Parathyroid adenoma (tissue), 2 donors: ENCODE measurements at regions not wholly inside any gene's neighbourhood (a gene's known extent, or its start where the extent isn't known, plus 50 kb on each side); places are given as distances from the start of the nearest gene placed in this dataset.

Experiments used
- H2AFZ ChIP-seq: fragments of 300-600 bp; sonication (generic); one replicate; pipeline ENCODE4 v1.7.0; 2017; ENCODE audit warnings: antibody characterized with exemption, mild to moderate bottlenecking
- H3K27ac ChIP-seq: fragments of 300-600 bp; sonication (generic); one replicate; pipeline ENCODE4 v1.7.0; 2017
- H3K27me3 ChIP-seq: fragments of 300-600 bp; sonication (generic); one replicate; pipeline ENCODE4 v1.7.0; 2017; ENCODE audit warnings: low read length; ENCODE audit not compliant: control insufficient read depth, insufficient read depth
- H3K36me3 ChIP-seq: fragments of 300-600 bp; sonication (generic); one replicate; pipeline ENCODE4 v1.7.0; 2017; ENCODE audit warnings: low read length; ENCODE audit not compliant: control insufficient read depth, insufficient read depth
- H3K4me1 ChIP-seq: fragments of 300-600 bp; sonication (generic); one replicate; pipeline ENCODE4 v1.7.0; 2017; ENCODE audit warnings: control low read depth
- H3K4me2 ChIP-seq: fragments of 300-600 bp; sonication (generic); one replicate; pipeline ENCODE4 v1.7.0; 2017; ENCODE audit warnings: low read length
- H3K4me3 ChIP-seq: fragments of 300-600 bp; sonication (generic); one replicate; pipeline ENCODE4 v1.7.0; 2017; ENCODE audit warnings: low read depth, low read length
- H3K79me2 ChIP-seq: fragments of 300-600 bp; sonication (generic); one replicate; pipeline ENCODE4 v1.7.0; 2017; ENCODE audit warnings: control low read depth
- H3K9ac ChIP-seq: fragments of 300-600 bp; sonication (generic); one replicate; pipeline ENCODE4 v1.7.0; 2017; ENCODE audit warnings: mild to moderate bottlenecking
- H3K9me3 ChIP-seq: fragments of 300-600 bp; sonication (generic); one replicate; pipeline ENCODE4 v1.7.0; 2017; ENCODE audit warnings: low read length; ENCODE audit not compliant: control insufficient read depth
- TF ChIP-seq, protein P1 (sequence below): fragments of 300-600 bp; sonication (generic); IDR thresholded peaks from one replicate; pipeline ENCODE4 v1.7.0; 2017; ENCODE audit warnings: antibody characterized with exemption, mild to moderate bottlenecking
- donor health status: primary hyperparathyroidism.

GRCh38 chr2:126761256-126761980 is 105.5 kb downstream of the GYPC start:
- no peaks in the 10 kb centered on the region for H3K79me2 ChIP-seq
- no peaks in the 10 kb centered on the region for H3K9me3 ChIP-seq
- no peaks in the 10 kb centered on the region for H3K27me3 ChIP-seq
- no peak overlapping the region for H3K4me3 ChIP-seq
- H3K36me3 ChIP-seq: no peaks in the 10 kb centered on the region
- TF ChIP-seq, protein P1, sequence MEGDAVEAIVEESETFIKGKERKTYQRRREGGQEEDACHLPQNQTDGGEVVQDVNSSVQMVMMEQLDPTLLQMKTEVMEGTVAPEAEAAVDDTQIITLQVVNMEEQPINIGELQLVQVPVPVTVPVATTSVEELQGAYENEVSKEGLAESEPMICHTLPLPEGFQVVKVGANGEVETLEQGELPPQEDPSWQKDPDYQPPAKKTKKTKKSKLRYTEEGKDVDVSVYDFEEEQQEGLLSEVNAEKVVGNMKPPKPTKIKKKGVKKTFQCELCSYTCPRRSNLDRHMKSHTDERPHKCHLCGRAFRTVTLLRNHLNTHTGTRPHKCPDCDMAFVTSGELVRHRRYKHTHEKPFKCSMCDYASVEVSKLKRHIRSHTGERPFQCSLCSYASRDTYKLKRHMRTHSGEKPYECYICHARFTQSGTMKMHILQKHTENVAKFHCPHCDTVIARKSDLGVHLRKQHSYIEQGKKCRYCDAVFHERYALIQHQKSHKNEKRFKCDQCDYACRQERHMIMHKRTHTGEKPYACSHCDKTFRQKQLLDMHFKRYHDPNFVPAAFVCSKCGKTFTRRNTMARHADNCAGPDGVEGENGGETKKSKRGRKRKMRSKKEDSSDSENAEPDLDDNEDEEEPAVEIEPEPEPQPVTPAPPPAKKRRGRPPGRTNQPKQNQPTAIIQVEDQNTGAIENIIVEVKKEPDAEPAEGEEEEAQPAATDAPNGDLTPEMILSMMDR: no peak
- H3K4me2 ChIP-seq: no peak overlapping the region
- no peak overlapping the region for H3K9ac ChIP-seq
- H3K4me1 ChIP-seq: no peaks in the 10 kb centered on the region
- no peak overlapping the region for H2AFZ ChIP-seq
- H3K27ac ChIP-seq: no peak overlapping the region

DNA sequence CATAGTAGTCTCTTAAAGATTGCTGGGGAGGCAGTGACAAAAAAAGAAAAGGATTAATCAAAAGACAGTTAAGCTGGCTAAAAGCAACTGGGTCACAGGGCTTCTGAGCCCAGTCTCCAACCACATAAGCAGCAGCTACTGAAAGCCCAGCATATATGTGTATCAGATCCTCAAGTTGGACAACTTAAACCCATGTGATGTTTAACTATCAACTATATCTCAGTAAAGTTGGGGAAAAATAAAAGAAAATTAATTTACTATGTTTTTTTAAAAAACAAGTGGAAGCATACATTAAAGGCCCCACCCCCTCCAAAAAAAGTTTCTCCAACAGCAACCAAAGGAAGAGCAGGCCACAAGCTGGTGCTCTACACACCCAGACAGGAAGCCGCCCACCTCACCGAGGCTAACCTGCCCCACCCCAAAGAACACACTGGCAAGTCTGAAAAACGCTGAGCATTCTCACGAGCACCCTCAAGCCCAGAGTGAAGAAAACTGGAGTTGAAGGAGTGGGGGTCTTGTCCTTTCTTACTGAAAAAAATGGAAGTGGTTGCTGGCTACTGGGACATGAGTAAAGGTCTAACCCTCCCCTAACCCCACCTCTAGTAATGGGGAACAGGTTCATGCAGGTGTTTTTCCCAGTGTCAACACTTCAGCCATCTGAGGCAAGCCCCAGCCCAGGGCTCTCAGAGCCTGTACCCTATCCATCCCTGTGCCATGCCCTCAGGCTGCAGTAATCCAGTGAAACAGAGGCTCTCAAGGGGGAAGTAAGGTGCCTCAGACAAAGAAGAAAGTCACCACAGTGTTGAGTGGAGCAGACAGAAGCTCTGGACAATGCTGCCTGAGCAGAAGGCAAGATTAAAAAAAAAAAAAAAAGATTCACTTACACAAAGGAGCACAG is 106.3 kb downstream of the GYPC start:
- Histone ChIP-seq H3K27me3 (no peaks in the 10 kb centered on the region), H3K4me2 (no peak overlapping the region), H3K27ac (no peak overlapping the region)

GRCh38 chr2:126764686-126765265 is 108.8 kb downstream of the GYPC start:
- H3K79me2 ChIP-seq: no peaks in the 10 kb centered on the region
- no peak overlapping the region for H3K4me3 ChIP-seq
- no peaks in the 10 kb centered on the region for H3K4me1 ChIP-seq
- no peak overlapping the region for H2AFZ ChIP-seq
- H3K9me3 ChIP-seq: no peaks in the 10 kb centered on the region
- H3K9ac ChIP-seq: no peak overlapping the region
- TF ChIP-seq, protein P1: no peak
- H3K27me3 ChIP-seq: no peaks in the 10 kb centered on the region
- no peaks in the 10 kb centered on the region for H3K36me3 ChIP-seq
- no peak overlapping the region for H3K4me2 ChIP-seq
- H3K27ac ChIP-seq: no peak overlapping the region

More for the DNA sequence above, 106.3 kb downstream of the GYPC start:
- Histone ChIP-seq H3K4me1 (no peaks in the 10 kb centered on the region), H3K79me2 (no peaks in the 10 kb centered on the region), H2AFZ (no peak overlapping the region), H3K9ac (no peak overlapping the region), H3K4me3 (no peak overlapping the region), H3K36me3 (no peaks in the 10 kb centered on the region), H3K9me3 (no peaks in the 10 kb centered on the region)
- TF ChIP-seq, protein P1: no peak

- no peaks in the 10 kb centered on the region for H3K9me3 ChIP-seq
- H3K27ac ChIP-seq: no peak overlapping the region
- no peak overlapping the region for H3K4me3 ChIP-seq
- H3K79me2 ChIP-seq: no peaks in the 10 kb centered on the region
- TF ChIP-seq, protein P1: no peak
- H3K9ac ChIP-seq: no peak overlapping the region
- no peaks in the 10 kb centered on the region for H3K27me3 ChIP-seq
- no peak overlapping the region for H2AFZ ChIP-seq
- no peaks in the 10 kb centered on the region for H3K4me1 ChIP-seq
- H3K4me2 ChIP-seq: no peak overlapping the region
- no peaks in the 10 kb centered on the region for H3K36me3 ChIP-seq
Measured at GRCh38 chr2:126765395-126765794, 109.4 kb downstream of the GYPC start.
